Activated naive CD8-positive, alpha-beta T cell treated with anti-CD3 and anti-CD28 coated beads for 36 hours (primary cell): ENCODE measurements at regions not wholly inside any gene's neighbourhood (a gene's known extent, or its start where the extent isn't known, plus 50 kb on each side); places are given as distances from the start of the nearest gene placed in this dataset.

Experiments used
- DNase-seq: peaks from one replicate; pipeline ENCODE4 v3.0.0; 2021
- H3K27ac Mint-ChIP-seq: one replicate; pipeline ENCODE4 v1.8.0; 2022; ENCODE audit warnings: mild to moderate bottlenecking, moderate library complexity, mixed read lengths
- H3K27me3 Mint-ChIP-seq: one replicate; pipeline ENCODE4 v1.8.0; 2022; ENCODE audit warnings: mild to moderate bottlenecking, mixed read lengths
- H3K36me3 Mint-ChIP-seq: one replicate; pipeline ENCODE4 v1.8.0; 2021; ENCODE audit warnings: mild to moderate bottlenecking, mixed read lengths
- H3K4me1 Mint-ChIP-seq: one replicate; pipeline ENCODE4 v1.8.0; 2021; ENCODE audit warnings: mixed read lengths
- H3K4me3 Mint-ChIP-seq: one replicate; pipeline ENCODE4 v1.8.0; 2022; ENCODE audit warnings: mild to moderate bottlenecking, moderate library complexity, mixed read lengths
- H3K9me3 Mint-ChIP-seq: one replicate; pipeline ENCODE4 v1.8.0; 2022; ENCODE audit warnings: mixed read lengths

DNA sequence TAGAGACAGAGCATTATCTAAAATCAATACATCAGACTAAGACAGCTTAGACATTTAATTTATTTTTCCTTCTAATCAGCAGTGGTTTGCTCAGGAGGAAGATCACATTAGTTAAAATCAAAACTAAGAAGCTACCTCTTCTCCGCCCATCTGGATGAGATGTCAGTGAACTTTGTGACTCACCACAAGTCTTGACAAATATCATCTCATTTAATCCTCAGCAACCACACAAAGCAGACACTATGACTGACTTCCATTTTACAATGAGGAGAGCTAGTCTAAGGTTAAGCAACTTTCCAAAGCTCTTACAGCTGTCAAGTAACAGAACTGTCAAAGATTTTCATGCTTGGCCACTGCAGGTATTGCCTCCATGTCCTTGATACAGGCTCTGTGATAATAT is 289.5 kb downstream of the DEPDC1B start:
- no peak for DNase-seq
- H3K9me3 Mint-ChIP-seq: no peaks in the 10 kb centered on the region
- no peaks in the 10 kb centered on the region for H3K36me3 Mint-ChIP-seq
- no peaks in the 10 kb centered on the region for H3K27me3 Mint-ChIP-seq
- H3K27ac Mint-ChIP-seq: no peak overlapping the region
- no peak overlapping the region for H3K4me3 Mint-ChIP-seq
- no peaks in the 10 kb centered on the region for H3K4me1 Mint-ChIP-seq

- Mint-ChIP-seq H3K36me3 (no peaks in the 10 kb centered on the region), H3K4me3 (no peak overlapping the region), H3K4me1 (no peaks in the 10 kb centered on the region), H3K27ac (no peak overlapping the region), H3K27me3 (no peaks in the 10 kb centered on the region), H3K9me3 (no peaks in the 10 kb centered on the region)
- no peak for DNase-seq
Measured at GRCh38 chr5:60404171-60404570, 295.8 kb downstream of the DEPDC1B start.

- DNase-seq: no peak
- H3K27me3 Mint-ChIP-seq: no peaks in the 10 kb centered on the region
- no peaks in the 10 kb centered on the region for H3K9me3 Mint-ChIP-seq
- H3K4me3 Mint-ChIP-seq: no peak overlapping the region
- H3K36me3 Mint-ChIP-seq: no peaks in the 10 kb centered on the region
- no peak overlapping the region for H3K27ac Mint-ChIP-seq
- H3K4me1 Mint-ChIP-seq: no peaks in the 10 kb centered on the region
Measured at GRCh38 chr5:60403343-60404006, 296.5 kb downstream of the DEPDC1B start.

GRCh38 chr5:60402161-60402785 is 297.7 kb downstream of the DEPDC1B start:
- Mint-ChIP-seq H3K4me3 (no peak overlapping the region), H3K36me3 (no peaks in the 10 kb centered on the region), H3K4me1 (no peaks in the 10 kb centered on the region), H3K27ac (no peak overlapping the region), H3K27me3 (no peaks in the 10 kb centered on the region), H3K9me3 (no peaks in the 10 kb centered on the region)
- DNase-seq: no peak

DNA sequence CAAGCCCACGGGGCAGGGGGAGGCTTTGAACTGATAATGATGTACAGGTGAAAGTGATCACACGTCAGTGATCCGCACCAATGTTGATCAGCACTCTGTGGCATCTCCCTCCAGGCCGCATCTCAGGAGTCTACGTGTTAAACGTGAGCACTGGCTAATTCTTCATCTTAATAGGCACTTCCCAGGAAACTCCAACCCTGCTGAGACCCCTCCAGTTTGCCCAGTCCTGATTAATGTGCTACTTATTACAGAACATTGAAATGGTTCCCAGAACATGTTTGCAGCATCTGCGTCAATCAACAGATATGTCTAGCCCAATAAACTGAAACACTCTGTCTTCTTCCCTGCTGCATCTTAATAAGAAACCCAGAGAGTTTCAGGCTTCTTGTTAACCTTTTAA is 298.4 kb downstream of the DEPDC1B start:
- H3K36me3 Mint-ChIP-seq: no peaks in the 10 kb centered on the region
- H3K9me3 Mint-ChIP-seq: no peaks in the 10 kb centered on the region
- H3K4me3 Mint-ChIP-seq: no peak overlapping the region
- no peaks in the 10 kb centered on the region for H3K27me3 Mint-ChIP-seq
- H3K4me1 Mint-ChIP-seq: no peaks in the 10 kb centered on the region
- no peak for DNase-seq
- H3K27ac Mint-ChIP-seq: no peak overlapping the region

DNA sequence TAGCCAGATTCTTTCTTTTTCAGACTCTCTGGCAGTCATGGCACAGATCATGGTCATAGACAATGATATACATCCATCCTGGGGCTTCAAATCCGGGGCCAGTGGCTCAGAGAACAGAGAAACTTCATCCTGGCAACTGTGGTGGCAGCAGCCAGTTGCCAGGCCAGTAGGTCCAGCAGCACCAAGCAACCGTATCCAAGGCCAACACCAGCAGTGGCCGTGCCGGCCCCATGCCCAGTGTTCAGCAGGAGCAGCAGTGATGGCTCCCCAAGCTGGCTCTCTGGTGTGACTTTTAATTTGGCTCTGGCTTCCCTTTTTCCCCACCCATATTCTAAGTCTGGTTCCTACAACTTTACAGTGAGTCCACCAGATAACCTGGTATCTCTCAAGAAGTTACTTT is 300.5 kb downstream of the DEPDC1B start:
- H3K27me3 Mint-ChIP-seq: no peaks in the 10 kb centered on the region
- H3K36me3 Mint-ChIP-seq: no peaks in the 10 kb centered on the region
- H3K4me3 Mint-ChIP-seq: no peak overlapping the region
- DNase-seq: no peak
- H3K9me3 Mint-ChIP-seq: no peaks in the 10 kb centered on the region
- no peaks in the 10 kb centered on the region for H3K4me1 Mint-ChIP-seq
- H3K27ac Mint-ChIP-seq: no peak overlapping the region

GRCh38 chr5:60395712-60396329 is 304.1 kb downstream of the DEPDC1B start:
- Mint-ChIP-seq H3K9me3 (no peaks in the 10 kb centered on the region), H3K36me3 (no peaks in the 10 kb centered on the region), H3K4me3 (no peak overlapping the region), H3K27ac (no peak overlapping the region), H3K27me3 (peaks cover 4% of the 10 kb centered on the region), H3K4me1 (no peaks in the 10 kb centered on the region)
- no peak for DNase-seq

DNA sequence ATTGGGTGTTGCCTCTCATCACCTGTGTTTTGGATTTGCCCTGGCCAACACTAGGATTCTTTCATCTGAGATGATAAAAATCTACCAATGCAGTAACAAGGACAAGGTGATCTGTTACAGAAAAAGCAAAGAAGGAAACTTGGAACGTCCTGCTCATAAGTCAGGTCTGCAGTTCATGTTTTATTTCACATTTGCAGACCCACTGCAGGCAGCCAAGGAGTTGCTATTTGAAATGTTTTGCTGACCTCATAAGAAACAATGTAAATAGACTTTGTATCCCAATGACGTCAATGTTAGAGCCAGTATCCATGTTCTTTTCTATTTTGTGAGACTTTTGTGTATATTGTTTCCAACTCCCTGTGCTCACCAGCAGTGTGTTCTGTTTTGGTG is 312.9 kb downstream of the DEPDC1B start:
- Mint-ChIP-seq H3K27ac (no peak overlapping the region), H3K4me3 (no peak overlapping the region), H3K36me3 (no peaks in the 10 kb centered on the region), H3K27me3 (no peaks in the 10 kb centered on the region), H3K4me1 (no peaks in the 10 kb centered on the region), H3K9me3 (no peaks in the 10 kb centered on the region)
- DNase-seq: no peak

- Mint-ChIP-seq H3K4me3 (no peak overlapping the region), H3K9me3 (no peaks in the 10 kb centered on the region), H3K27ac (no peak overlapping the region), H3K36me3 (no peaks in the 10 kb centered on the region), H3K27me3 (no peaks in the 10 kb centered on the region), H3K4me1 (no peaks in the 10 kb centered on the region)
- no peak for DNase-seq
Measured at GRCh38 chr5:60386436-60387050, 313.4 kb downstream of the DEPDC1B start.

- Mint-ChIP-seq H3K9me3 (no peaks in the 10 kb centered on the region), H3K27me3 (no peaks in the 10 kb centered on the region), H3K4me1 (no peaks in the 10 kb centered on the region), H3K4me3 (no peak overlapping the region), H3K36me3 (no peaks in the 10 kb centered on the region), H3K27ac (no peak overlapping the region)
- no peak for DNase-seq
Measured at GRCh38 chr5:60382716-60383115, 317.2 kb downstream of the DEPDC1B start.

DNA sequence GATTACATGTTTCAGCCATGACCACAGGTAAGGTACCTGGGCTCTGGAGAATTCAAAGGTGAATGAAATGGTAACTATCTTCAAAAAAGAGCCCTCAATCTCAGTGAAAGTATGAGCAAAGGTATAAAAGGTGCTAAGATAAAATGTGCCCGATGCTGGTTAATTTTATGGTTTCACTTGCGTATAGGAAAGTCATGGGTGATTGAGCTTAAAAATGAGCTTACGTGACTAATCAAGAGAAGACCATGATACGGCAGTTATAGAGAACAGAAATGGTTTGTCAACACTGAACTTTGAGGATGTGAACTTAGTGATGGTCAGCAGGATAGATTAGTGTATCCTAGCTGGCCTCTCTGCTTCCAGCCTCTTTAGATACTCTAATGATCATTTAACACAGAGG is 320.1 kb downstream of the DEPDC1B start:
- H3K9me3 Mint-ChIP-seq: no peaks in the 10 kb centered on the region
- no peaks in the 10 kb centered on the region for H3K4me1 Mint-ChIP-seq
- no peak overlapping the region for H3K27ac Mint-ChIP-seq
- H3K27me3 Mint-ChIP-seq: no peaks in the 10 kb centered on the region
- DNase-seq: no peak
- no peaks in the 10 kb centered on the region for H3K36me3 Mint-ChIP-seq
- H3K4me3 Mint-ChIP-seq: no peak overlapping the region

DNA sequence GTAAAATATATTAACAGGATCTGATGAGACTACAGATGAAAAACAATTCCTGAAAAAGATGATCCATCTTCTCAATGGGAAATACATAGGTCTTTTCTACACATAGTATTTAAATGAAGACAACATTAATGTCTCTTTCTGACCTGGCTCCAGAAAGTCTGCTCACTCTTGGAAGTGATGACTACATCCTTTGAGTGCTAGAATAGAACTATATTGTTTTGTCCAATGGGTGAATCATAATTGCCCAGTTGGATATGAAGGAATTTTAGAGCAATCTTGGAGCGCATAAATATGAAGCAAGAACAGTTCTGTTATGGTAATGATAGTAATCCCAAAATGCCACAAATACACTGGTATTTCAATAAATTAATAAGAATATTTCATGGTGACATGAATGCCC is 322.1 kb downstream of the DEPDC1B start:
- Mint-ChIP-seq H3K36me3 (no peaks in the 10 kb centered on the region), H3K9me3 (no peaks in the 10 kb centered on the region), H3K27ac (no peak overlapping the region), H3K27me3 (no peaks in the 10 kb centered on the region), H3K4me3 (no peak overlapping the region), H3K4me1 (no peaks in the 10 kb centered on the region)
- no peak for DNase-seq

GRCh38 chr5:60376860-60377259 is 323.1 kb downstream of the DEPDC1B start:
- Mint-ChIP-seq H3K4me3 (no peak overlapping the region), H3K36me3 (no peaks in the 10 kb centered on the region), H3K27me3 (no peaks in the 10 kb centered on the region), H3K27ac (no peak overlapping the region), H3K4me1 (no peaks in the 10 kb centered on the region), H3K9me3 (no peaks in the 10 kb centered on the region)
- DNase-seq: no peak

DNA sequence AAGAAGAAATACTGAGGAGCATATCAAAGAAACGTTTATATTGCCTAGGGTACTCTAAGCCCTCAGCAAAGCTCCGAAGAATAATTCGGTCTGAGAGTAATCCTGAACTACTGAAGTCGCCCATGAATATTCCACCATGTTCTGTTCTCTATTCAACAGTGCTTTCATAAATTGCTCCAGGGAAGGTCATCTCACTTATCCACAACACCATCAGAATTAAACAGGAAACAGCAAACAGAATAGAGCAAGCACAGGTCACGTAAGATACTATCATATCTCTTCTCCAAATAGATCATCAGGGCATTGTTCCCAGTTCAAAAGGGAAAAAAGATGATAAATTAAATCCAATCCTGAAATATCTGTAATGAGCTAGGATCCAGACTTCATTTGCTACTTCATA is 325.6 kb downstream of the DEPDC1B start:
- Mint-ChIP-seq H3K9me3 (no peaks in the 10 kb centered on the region), H3K27me3 (no peaks in the 10 kb centered on the region), H3K4me3 (no peak overlapping the region), H3K27ac (no peak overlapping the region), H3K4me1 (no peaks in the 10 kb centered on the region), H3K36me3 (no peaks in the 10 kb centered on the region)
- DNase-seq: no peak

DNA sequence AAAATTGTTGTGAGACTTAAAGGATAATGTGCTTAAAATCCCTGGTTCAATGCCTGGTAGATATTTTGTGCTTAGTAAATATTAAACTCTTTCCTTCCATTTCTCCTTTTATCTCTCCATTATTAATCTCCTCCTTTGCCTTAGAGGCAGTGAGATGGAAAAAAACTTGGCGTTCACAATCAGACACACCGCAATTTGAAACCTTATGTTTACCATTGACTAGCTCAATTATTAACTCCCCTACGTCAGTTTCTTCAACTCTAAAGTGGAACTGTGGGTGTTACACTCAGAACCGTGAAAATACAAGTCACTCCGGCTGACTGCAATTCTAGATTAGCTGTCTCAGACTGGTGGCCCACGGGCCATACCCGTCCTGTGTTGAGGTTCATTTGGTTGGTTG is 327.2 kb downstream of the DEPDC1B start:
- Mint-ChIP-seq H3K27ac (no peak overlapping the region), H3K9me3 (no peaks in the 10 kb centered on the region), H3K27me3 (no peaks in the 10 kb centered on the region), H3K4me1 (no peaks in the 10 kb centered on the region), H3K36me3 (no peaks in the 10 kb centered on the region), H3K4me3 (no peak overlapping the region)
- DNase-seq: no peak

- no peaks in the 10 kb centered on the region for H3K9me3 Mint-ChIP-seq
- H3K27me3 Mint-ChIP-seq: no peaks in the 10 kb centered on the region
- no peaks in the 10 kb centered on the region for H3K36me3 Mint-ChIP-seq
- no peak overlapping the region for H3K27ac Mint-ChIP-seq
- H3K4me3 Mint-ChIP-seq: no peak overlapping the region
- DNase-seq: no peak
- no peaks in the 10 kb centered on the region for H3K4me1 Mint-ChIP-seq
Measured at GRCh38 chr5:60371065-60371464, 328.9 kb downstream of the DEPDC1B start.
